ENCODE measurements at regions not wholly inside any gene's neighbourhood (a gene's known extent, or its start where the extent isn't known, plus 50 kb on each side); places are given as distances from the start of the nearest gene placed in this dataset.

DNA sequence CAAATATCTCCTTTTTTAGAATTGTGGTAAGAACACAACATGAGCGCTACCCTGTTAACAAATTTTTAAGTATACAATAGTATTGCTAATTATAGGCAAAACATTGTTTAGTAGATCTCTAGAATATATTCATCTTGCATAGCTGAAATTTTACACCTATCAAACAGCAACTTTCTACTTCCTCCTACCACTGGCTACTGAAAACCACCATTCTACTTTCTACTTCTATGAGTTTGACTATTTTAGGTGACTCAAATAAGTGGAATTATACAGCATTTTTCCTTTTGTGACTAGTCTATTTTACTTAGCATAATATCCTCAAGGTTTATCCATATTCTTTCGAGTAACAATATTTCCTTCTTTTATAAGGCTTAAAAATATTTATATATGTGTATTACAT is 128.4 kb downstream of the FAM76B start:
- TF ChIP-seq REST (IDR thresholded peaks at IDR 0.05; ENCODE audit: low read depth): no peak
- TF ChIP-seq TAF1 (IDR thresholded peaks at IDR 0.05; ENCODE audit: low read depth): no peak
- TF ChIP-seq TEAD4 (IDR thresholded peaks at IDR 0.05): no peak
- no peak for TF ChIP-seq TCF12 (IDR thresholded peaks at IDR 0.05; ENCODE audit: low read depth)
- no peak for TF ChIP-seq RAD21 (IDR thresholded peaks at IDR 0.05; ENCODE audit: low read depth)
- no peak for TF ChIP-seq USF1 (IDR thresholded peaks at IDR 0.05)
- TF ChIP-seq MAX (IDR thresholded peaks at IDR 0.05): no peak

GRCh38 chr11:95660038-95660437 is 129.5 kb downstream of the FAM76B start:
- TF ChIP-seq FOXM1 (IDR thresholded peaks at IDR 0.05; ENCODE audit: borderline replicate concordance, low read depth) (no peak), TAF1 (IDR thresholded peaks at IDR 0.05; ENCODE audit: low read depth) (no peak), EP300 (IDR thresholded peaks at IDR 0.05; ENCODE audit: borderline replicate concordance) (no peak), TEAD4 (IDR thresholded peaks at IDR 0.05) (no peak), ZBTB7A (IDR thresholded peaks at IDR 0.05; ENCODE audit: low read depth) (no peak), EGR1 (IDR thresholded peaks at IDR 0.05) (no peak), NFIC (IDR thresholded peaks at IDR 0.05) (no peak), RAD21 (IDR thresholded peaks at IDR 0.05; ENCODE audit: low read depth) (no peak), CREB1 (IDR thresholded peaks at IDR 0.05; ENCODE audit: low read depth) (no peak), YY1 (IDR thresholded peaks at IDR 0.05; ENCODE audit: low read depth) (no peak), TCF12 (IDR thresholded peaks at IDR 0.05; ENCODE audit: low read depth) (no peak)

DNA sequence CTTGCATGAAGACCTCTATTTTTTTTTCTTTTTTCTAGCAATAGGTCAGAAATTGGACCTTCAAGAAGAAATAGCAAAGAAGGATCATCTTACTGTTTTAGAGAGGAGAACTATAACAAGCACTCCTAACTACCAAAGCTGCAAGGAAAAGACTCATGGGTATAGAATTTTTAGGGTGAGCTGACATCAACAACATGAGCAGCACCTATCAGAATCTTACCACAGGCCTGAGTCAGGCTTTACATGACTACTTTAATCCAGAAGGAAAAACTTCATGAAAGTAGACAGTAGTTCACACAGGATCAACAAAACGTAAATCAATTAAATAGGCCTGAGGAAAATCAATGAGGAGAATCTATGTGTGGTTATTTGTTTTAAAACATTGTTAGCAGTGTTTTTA is 130.5 kb downstream of the FAM76B start:
- no peak for TF ChIP-seq YY1 (IDR thresholded peaks at IDR 0.05; ENCODE audit: low read depth)

DNA sequence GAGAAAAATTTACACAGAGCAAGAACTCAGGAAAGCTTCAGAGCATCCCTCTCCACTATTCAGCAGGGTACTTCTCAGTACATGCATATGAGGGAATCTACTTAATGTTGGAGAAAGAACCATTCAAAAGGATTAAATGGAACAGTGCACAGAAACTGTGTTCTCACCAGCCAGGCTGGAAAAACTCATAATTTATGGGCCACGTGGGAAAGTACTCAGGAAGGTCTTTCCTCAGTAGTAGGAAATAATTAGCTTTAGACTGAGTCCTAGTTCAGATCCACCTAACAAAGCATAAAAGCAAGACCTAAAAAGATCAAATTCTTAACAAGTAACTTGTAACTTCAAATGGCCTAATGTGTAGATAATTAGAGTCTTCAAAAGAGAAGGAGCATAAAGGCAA is 134.0 kb downstream of the FAM76B start:
- no peak for TF ChIP-seq REST (IDR thresholded peaks at IDR 0.05; ENCODE audit: low read depth)
- TF ChIP-seq MAX (IDR thresholded peaks at IDR 0.05): no peak
- TF ChIP-seq ZBTB7A (IDR thresholded peaks at IDR 0.05; ENCODE audit: low read depth): no peak
- no peak for TF ChIP-seq YY1 (IDR thresholded peaks at IDR 0.05; ENCODE audit: low read depth)
- TF ChIP-seq EGR1 (IDR thresholded peaks at IDR 0.05): no peak
- TF ChIP-seq RAD21 (IDR thresholded peaks at IDR 0.05; ENCODE audit: low read depth): no peak
- TF ChIP-seq NFIC (IDR thresholded peaks at IDR 0.05): no peak
- TF ChIP-seq CEBPB (IDR thresholded peaks at IDR 0.05): no peak
- no peak for TF ChIP-seq TCF12 (IDR thresholded peaks at IDR 0.05; ENCODE audit: low read depth)

- TF ChIP-seq TEAD4 (IDR thresholded peaks at IDR 0.05) (no peak), ZBTB7A (IDR thresholded peaks at IDR 0.05; ENCODE audit: low read depth) (no peak), NFIC (IDR thresholded peaks at IDR 0.05) (no peak), FOXM1 (IDR thresholded peaks at IDR 0.05; ENCODE audit: borderline replicate concordance, low read depth) (no peak), EP300 (IDR thresholded peaks at IDR 0.05; ENCODE audit: borderline replicate concordance) (no peak), USF1 (IDR thresholded peaks at IDR 0.05) (no peak), RAD21 (IDR thresholded peaks at IDR 0.05; ENCODE audit: low read depth) (no peak), MAX (IDR thresholded peaks at IDR 0.05) (no peak), CREB1 (IDR thresholded peaks at IDR 0.05; ENCODE audit: low read depth) (no peak), EGR1 (IDR thresholded peaks at IDR 0.05) (no peak), CEBPB (IDR thresholded peaks at IDR 0.05) (no peak), YY1 (IDR thresholded peaks at IDR 0.05; ENCODE audit: low read depth) (no peak)
Measured at GRCh38 chr11:95653680-95654079, 135.9 kb downstream of the FAM76B start.

DNA sequence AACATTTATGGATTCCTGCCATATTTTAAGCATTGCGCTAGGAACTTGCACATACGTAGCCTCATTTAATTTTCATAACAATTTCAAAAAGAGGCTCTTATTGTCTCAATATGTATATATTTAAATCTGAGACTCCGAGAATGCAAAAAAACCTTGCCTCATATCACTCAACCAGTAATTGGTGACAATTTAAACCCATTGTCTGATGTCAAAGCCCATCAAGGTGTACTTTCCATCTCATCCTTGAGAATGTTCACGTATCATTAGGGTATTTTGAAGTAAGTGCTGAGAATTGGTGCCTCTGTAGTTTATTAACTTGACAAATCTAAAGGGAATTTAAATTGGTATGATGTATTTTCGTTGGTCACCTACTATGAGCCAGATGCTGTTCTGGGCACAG is 136.5 kb downstream of the FAM76B start:
- TF ChIP-seq EP300 (IDR thresholded peaks at IDR 0.05; ENCODE audit: borderline replicate concordance) (no peak), USF1 (IDR thresholded peaks at IDR 0.05) (no peak), RAD21 (IDR thresholded peaks at IDR 0.05; ENCODE audit: low read depth) (no peak), CEBPB (IDR thresholded peaks at IDR 0.05) (no peak), TEAD4 (IDR thresholded peaks at IDR 0.05) (no peak), MAX (IDR thresholded peaks at IDR 0.05) (no peak), TCF12 (IDR thresholded peaks at IDR 0.05; ENCODE audit: low read depth) (no peak), FOXM1 (IDR thresholded peaks at IDR 0.05; ENCODE audit: borderline replicate concordance, low read depth) (no peak), NFIC (IDR thresholded peaks at IDR 0.05) (no peak), ZBTB7A (IDR thresholded peaks at IDR 0.05; ENCODE audit: low read depth) (no peak), TAF1 (IDR thresholded peaks at IDR 0.05; ENCODE audit: low read depth) (no peak), EGR1 (IDR thresholded peaks at IDR 0.05) (no peak), YY1 (IDR thresholded peaks at IDR 0.05; ENCODE audit: low read depth) (no peak), CREB1 (IDR thresholded peaks at IDR 0.05; ENCODE audit: low read depth) (no peak), REST (IDR thresholded peaks at IDR 0.05; ENCODE audit: low read depth) (no peak)
